Left colon (tissue), 2 donors: ENCODE measurements at regions not wholly inside any gene's neighbourhood (a gene's known extent, or its start where the extent isn't known, plus 50 kb on each side); places are given as distances from the start of the nearest gene placed in this dataset.

Experiments used
- ATAC-seq: fragments of 200-7000 bp; cut with Tn5 transposase; one replicate; pipeline ENCODE4 v1.9.1; 2020; ENCODE audit warnings: mild to moderate bottlenecking, moderate library complexity
- DNase-seq, 2 donors: peaks; one replicate each; pipeline ENCODE4 v3.0.0-alpha.2; 2020
- intact Hi-C, 2 donors: fragments of 100-400 bp; cut with DNase I in 1 of 2; cut with micrococcal nuclease in 1 of 2; formaldehyde crosslinking; loops; one replicate each; pipeline versions ENCODE4 v1.11.2 to v1.14.0; 2022; cut with DNase I, micrococcal nuclease
- donor health status: DM: no; HTN: no; CAD: no.
- donor health status: DM: yes; HTN: yes; CAD: no.

DNA sequence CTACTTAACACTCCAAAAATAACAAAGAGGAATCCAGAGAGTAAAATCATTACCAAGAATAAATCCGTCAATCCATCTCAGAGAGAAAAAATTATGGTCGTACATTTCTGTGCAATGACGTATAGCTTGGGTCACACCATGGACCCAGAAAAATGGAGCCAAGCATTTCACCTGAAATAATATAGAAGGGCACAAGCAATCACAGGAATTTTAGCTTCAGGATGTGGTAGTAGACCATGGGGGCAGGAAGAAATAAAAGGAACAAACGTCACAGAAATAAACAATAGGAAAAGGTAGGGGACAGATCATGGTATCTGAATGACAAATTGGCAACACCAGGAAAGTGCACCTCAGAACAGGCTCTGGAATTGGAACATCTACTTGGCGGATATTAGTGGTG, 231.0 kb downstream of the PLK2 start:
- ATAC-seq (no peak), DNase-seq (no peak)
- intact Hi-C loops = no loop called here

DNA sequence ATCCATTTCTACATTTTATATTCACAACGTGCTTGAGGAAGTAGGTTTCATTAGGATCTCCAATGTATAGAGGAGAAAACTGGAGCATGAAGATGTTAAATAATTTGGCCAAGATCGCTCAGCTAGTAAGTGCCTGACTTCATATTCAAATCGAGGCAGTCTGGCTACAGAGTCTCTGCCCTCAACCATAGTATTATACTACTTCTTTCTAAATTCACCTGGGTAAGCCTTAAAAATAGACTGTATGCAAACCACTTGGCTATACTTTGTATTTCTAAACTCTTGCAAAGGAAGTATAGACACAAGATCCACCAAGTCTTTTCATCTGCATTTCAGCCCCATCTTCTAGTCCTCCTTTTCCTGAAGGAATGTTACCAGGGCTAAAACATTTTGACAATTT, 232.0 kb downstream of the PLK2 start:
- intact Hi-C loops = no loop called here

DNA sequence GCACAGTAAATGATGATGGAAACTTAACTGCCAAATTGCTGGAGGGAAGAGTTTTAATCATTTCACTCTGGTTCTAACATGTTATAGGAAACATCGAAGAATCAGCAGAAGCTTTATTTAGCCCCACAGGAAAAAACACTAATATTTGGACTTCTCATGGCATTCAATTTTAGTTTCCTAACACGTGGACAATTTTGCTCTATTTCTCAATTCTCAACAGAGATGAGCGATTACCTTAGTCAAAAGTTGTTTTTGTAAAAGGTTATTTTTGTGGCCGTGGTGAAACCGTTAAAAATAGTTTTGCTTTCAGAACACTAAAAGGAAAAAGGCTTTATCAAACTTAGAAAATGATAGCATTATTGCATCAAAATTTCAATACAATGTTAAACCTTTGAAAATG, 235.2 kb downstream of the PLK2 start:
- intact Hi-C loops = no loop called here
- ATAC-seq = no peak
- DNase-seq = no peak

More for the DNA sequence above, 232.0 kb downstream of the PLK2 start:
- DNase-seq = no peak
- no peak for ATAC-seq

DNA sequence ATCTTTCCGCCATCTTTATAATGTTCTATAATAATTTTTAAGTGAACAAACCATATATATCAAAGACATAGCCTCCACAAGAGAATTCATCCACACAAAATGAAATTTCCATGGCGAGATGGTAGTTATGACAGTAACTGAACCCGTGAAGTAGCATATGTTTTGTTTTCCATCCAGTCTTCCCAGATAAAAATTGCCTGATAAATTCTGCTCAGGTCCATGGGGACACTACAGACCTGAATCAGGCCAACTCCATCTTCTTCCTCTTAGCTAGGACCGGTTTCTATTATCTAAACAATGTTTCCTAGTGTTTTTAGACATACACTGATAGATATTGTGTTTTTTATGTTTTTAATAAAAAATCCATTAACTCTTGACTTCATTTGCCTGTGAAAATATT, 235.7 kb downstream of the PLK2 start:
- DNase-seq (no peak), ATAC-seq (no peak)
- intact Hi-C loops = no loop called here

DNA sequence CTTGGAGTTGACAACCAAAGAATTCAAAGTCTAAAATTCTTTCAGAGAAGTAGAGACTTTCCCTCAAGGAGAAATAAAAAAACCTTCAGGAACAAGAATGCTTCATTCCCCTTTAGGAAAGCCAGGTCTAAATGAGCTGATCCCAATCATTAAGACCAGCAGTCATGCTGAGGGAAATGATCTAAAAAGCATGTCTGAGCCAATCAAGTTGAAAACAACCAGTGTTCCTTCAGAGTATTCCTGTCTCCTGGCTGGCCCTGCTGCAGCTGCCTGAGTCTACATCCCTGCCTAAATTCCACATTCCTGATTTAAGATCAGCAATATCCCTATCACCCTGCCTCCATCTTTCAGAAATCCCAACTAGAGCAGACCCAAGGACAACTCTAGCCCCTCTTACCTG, 244.5 kb downstream of the PLK2 start:
- intact Hi-C loops = no loop called here
- ATAC-seq = no peak
- DNase-seq = no peak

DNA sequence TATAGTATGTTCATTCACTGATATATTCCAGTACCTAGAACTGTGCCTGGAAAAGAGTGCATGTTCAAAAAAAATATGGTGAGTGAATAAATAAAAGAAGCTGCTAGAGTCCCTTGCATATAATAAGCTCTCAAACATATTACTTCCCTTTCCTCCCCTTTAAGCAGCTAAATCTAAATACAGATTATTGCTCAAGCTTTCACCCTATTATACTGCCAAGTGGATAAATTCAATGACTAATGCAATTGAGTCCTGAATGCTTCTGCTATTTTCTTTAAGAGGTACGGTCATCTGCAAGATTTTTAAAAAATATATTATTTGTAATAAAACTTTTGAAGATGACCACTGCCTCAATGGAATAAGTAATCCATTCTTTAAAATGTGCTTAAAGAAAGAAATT, 248.4 kb downstream of the PLK2 start:
- intact Hi-C loops = no loop called here
- ATAC-seq = no peak
- no peak for DNase-seq

DNA sequence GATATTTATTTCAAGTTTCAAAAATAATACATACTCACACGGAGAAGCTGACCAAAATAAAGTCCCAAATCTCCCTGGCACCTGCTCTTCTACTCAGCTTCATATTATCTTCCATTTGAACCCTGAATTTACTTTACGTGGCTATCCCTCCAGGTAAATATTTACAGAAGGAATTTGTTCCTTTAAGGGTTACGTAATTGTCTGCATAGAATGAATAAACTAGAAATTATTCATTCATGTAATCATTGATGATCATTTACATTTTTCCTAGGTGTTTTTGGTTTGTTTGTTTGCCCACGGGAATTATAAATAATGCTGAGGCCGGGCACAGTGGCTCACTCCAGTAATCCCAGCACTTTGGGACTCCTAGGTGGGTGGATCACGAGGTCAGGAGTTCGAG, 251.2 kb downstream of the PLK2 start:
- intact Hi-C loops = no loop called here
- ATAC-seq (no peak), DNase-seq (no peak)

DNA sequence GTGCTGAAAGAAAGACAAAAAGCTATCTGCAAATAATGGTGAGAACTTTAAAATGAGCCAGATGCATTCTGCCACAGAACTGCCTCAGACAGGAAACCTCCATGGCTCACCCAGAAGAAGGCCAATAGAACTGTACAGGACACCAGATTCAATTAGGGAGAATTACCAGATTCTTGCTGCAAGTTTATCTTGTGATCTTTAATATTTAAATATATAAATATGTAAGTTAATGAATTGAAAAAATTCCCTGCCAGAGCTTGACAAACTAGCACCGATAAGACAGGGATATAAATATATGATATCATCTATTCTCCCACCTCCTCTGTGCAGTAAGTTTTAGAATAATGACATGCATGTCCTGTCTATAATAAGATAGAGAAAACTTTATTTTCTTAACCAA, 252.8 kb downstream of the PLK2 start:
- intact Hi-C loops = no loop called here
- ATAC-seq (no peak), DNase-seq (no peak)

DNA sequence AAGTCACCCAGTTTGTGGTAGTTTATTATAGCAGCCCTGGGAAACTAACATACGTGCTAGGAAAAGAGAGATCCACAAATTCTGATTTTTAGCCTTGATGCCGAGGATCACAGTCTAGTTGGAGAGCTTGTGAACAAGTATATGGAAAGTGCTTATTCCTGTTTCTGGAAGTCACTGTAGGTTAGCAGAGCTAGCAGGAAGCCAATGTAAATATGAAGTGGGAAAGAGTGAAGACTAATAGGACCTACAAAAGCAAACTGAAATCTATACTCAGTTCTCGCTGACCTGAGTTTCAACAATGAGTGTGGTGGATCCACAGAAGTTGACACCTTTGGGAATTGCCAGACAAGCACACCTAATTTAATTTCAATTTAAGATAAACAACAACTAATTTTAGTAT, 254.9 kb downstream of the PLK2 start:
- DNase-seq (no peak), ATAC-seq (no peak)
- intact Hi-C loops = no loop called here

DNA sequence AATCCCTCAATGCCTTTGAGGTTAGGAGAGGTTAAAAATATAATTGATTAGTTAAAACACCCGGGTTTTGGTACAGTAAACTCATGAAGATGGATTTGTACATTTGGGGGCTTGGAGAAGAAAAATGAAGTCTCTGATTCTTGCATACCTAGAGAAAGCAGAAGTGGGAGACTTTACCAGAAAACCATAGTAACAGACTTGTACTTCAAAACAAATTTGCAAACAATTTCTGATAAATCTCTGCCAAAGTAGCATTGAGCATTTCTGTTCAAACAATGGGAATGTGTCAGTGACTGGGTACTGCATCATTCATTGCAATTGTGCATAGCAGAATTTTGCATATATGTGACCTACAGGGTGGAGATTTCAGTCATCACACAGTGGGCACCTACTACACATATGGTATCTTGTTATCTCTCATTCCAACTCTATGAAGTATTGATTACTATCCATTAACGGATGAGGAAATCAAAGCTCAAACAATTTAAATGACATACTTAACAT, 256.9 kb downstream of the PLK2 start:
- no peak for ATAC-seq
- DNase-seq = no peak
- intact Hi-C loops = no loop called here

DNA sequence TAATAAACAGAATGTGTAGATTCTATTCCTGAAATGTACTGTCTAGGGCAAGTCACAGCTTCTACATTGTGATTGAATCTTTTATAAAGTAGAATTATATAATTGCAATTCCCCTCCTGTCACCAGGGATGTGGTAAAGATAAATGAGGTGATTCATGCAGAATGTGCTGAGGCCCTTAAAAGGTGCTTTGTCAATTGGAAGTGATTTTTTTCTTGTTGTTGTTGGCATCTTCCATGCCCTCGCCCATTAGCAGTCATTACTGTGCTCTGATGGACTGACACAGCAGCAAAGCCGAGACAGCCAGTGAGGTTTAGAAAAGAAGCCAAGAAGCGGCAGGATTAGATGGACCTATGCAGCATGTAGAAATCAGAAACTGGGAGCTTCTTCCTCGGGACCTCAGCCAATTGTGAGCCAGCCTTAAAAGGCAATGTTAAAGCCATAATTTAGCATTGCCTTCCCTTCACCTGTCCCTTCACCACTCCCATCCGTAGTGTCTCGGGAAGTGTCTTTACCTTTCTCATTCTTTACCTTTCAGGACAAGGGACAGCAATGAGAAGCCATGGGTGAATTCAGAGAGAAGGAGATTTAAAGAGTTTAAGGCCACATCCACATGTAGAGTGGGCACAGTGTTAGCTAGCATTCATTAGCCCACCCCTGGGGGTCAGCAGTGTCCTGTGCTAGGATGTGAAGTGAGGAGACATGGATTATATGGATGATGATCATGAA, 257.8 kb downstream of the PLK2 start:
- no peak for DNase-seq
- intact Hi-C loops = no loop called here
- ATAC-seq = no peak

DNA sequence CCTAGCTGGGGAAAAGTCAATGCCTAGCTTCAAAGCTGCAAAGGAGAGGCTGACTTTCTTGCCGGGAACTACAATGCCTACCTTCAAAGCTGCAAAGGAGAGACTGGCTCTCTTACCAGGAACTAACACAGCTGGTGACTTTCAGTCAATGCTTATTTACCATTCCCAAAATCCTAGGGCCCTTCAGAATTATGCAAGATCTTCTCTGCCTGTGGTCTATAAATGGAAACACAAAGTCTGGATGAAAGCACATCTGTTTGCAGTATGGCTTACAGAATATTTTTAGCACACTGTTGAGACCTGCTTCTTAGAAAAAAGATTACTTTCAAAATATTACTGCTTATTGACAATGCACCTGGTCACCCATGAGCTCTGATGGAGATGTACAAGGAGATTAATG, 259.4 kb downstream of the PLK2 start:
- no peak for DNase-seq
- ATAC-seq = no peak
- intact Hi-C loops = no loop called here

DNA sequence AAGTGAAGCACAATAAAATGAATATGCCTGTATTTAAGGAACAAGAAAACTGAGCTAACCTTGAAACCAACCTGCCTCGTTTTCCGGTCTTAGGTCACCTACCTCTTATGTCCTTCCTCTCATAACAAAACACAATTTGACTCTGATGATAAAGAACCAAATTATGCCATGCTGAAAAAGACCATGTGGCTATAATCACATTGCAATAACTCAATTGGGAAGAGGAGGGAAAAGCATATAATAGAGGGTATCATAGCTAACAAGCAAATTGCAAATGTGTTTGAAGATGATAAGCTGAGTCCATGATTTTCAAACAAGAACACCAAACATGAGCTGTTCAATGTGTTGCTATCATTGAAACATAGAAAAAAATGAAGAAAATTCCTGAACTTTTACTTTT, 260.8 kb downstream of the PLK2 start:
- intact Hi-C loops = no loop called here
- ATAC-seq (no peak), DNase-seq (no peak)

DNA sequence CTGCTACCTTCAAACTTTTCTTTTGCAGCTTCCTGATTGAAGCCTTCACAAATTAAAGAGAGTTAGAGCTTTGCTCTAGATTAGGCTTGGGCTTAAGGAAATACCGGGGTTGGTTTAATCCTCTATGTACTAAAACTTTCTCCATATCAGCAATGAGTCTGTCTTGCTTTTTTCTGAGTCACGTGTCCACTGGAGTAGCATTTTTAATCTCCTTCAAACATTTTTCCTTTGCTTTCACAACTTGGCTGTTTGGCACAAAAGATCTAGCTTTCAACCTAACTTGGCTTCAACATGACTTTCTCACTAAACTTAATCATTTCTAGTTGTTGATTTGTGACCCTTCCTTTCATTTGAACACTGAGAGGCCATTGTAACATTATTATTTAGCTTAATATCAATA, 261.6 kb downstream of the PLK2 start:
- intact Hi-C loops = no loop called here
- ATAC-seq = no peak
- DNase-seq = no peak

DNA sequence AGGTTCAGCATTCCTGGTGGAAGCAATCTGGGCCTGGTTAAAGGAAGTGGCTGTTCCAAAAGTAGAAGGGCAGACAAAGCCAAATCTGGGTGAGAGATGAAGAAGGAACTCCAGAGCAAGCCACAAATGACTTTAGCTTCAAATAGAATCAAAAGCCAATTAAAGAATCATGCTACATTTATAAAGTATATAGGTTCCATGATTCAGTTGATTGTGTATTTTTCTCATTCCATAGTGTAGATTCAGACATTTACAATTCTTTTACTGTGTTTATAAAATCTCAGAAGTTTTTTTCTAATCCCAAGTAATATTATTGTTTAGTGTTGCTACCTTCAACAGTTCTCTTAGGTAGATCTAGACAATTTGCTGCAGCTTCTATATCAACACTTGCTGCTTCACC, 262.0 kb downstream of the PLK2 start:
- intact Hi-C loops = no loop called here

DNA sequence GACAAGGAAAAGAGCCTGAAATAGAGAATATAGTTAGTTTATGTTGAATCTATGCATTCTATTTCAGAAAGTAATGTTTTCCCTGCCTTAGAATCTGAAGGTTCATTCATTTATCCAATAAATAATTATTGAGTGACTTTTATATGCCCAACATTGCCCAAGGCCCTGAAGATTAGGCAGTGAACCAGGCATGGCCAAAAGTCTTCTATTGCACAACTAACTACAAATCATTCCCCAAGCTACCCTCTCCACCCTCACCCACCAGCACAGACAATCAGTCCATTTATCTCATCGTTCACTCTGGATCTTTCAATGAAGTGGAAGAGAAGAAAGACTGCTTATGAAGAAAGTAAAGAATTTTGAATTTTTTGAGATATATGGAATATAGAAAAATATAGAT, 268.4 kb downstream of the PLK2 start:
- intact Hi-C loops = no loop called here
- no peak for DNase-seq
- ATAC-seq = no peak

More for the DNA sequence above, 262.0 kb downstream of the PLK2 start:
- ATAC-seq (no peak), DNase-seq (no peak)

DNA sequence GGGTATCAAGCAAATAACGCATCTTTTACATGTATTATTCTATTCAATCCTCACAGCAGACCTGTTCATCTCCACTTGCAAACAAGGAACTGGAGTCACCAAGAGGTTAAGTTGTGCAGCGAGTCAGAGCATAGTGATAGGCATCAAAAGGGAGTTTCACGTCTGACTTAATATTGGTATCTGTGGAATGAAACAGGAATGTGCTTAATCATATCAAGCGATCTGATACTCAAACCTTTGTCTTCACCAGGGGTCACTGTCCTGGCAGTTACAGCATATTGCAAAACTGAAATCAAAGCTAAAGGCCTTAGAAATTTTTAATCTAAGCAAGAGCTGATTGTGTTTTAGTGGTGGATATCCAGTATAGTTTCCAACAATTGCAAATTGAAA, 271.6 kb downstream of the PLK2 start:
- intact Hi-C loops = no loop called here
- ATAC-seq (no peak), DNase-seq (no peak)

DNA sequence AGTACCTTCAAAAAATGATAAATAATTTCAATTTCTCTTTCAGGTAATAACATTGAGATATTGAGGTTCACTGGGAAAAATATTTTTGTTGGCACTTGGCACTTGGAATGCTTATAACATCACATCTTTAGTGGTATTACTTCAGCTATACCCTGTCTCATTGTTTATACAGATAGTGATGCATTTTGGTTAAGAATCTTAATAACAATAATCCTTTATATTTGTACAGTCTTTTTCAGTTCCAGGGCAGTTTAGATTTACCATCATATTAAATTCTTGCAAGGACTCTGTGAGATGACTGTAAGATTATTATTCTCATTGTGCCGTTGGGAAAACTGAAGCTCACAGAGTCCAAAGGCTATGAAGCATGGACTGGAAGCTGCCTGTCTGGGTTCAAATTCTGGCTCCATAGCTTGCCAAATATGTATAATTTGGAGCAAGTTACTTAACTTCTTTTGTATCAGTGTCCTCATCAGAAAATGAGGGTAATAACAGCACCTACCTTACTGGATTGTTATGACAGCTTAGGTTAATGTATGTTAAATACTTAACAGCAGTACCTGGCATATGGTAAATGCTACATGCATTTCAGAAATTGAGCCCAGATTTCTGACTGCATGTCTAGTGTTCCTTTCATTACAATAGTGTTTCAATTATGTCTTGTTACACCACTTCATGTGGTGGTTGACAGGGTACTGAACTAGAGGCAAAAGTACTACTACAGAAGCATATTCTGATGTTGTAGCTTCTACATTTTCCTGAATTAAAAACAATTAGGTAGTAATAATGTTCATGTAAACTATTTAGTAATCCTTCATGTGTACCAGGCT, 272.2 kb downstream of the PLK2 start:
- intact Hi-C loops = no loop called here
- DNase-seq = no peak
- ATAC-seq = no peak

DNA sequence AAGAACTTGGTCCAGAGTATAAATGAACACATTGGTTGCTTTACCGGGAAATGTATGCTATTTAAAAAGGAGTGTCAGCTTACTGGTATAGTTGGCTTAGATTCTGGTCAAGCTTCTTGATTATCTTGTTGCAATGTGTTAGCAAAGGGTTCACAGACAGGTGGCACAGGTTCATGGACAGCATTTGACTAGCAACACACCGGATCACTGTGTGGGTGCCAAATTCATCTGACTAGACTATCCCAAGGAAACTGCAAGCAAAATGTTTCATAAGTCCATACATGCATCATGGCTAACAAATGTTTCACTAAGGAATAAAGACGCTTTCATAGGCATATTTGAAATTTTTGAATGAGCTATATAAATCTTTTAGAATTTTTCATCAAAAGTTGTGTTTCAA, 274.1 kb downstream of the PLK2 start:
- intact Hi-C loops = no loop called here
- ATAC-seq (no peak), DNase-seq (no peak)

DNA sequence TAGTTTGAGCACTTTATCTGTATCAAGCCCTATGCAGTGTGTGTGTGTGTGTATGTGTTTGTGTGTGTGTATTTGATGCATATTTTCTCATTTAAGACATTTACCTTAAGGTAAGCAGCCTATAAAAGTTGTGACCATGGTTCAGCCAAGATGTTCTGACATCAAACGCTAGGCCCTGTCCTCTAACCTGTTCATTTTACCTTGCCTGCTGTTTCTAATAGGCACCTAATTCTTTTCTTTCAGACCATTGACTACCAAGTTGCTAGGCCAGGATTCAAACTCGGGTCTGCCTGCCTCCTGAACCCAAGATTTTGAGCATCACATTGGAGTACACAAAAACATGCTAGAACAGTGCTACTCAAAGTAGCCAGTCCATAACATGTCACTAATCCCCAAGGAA, 274.5 kb downstream of the PLK2 start:
- intact Hi-C loops = no loop called here
- ATAC-seq (no peak), DNase-seq (no peak)

DNA sequence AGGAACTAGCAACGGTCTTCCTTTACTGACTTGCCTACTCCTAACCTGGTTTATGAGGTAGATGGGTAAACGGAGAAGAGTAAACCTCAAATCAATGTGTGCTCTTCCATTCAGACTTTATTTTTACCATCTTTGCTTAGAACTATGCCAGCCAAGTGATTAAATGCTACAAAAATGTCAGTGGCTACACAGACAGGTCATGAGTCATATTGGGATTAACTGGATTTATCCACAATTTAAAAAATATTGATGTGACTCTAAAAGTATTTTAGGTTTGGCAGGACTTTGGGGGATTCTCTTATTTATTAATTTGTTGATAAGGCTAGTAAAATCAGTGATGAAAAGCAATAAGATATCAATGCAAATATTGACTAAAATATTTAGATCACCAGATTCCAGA, 275.0 kb downstream of the PLK2 start:
- intact Hi-C loops = no loop called here
- no peak for ATAC-seq
- DNase-seq = no peak
